ENCODE measurements at regions not wholly inside any gene's neighbourhood (a gene's known extent, or its start where the extent isn't known, plus 50 kb on each side); places are given as distances from the start of the nearest gene placed in this dataset.
"Not testable (repeated sequence)": the region's sequence is repeated elsewhere in the genome, so short reads cannot be mapped to it uniquely, and the experiment has no call there.

DNA sequence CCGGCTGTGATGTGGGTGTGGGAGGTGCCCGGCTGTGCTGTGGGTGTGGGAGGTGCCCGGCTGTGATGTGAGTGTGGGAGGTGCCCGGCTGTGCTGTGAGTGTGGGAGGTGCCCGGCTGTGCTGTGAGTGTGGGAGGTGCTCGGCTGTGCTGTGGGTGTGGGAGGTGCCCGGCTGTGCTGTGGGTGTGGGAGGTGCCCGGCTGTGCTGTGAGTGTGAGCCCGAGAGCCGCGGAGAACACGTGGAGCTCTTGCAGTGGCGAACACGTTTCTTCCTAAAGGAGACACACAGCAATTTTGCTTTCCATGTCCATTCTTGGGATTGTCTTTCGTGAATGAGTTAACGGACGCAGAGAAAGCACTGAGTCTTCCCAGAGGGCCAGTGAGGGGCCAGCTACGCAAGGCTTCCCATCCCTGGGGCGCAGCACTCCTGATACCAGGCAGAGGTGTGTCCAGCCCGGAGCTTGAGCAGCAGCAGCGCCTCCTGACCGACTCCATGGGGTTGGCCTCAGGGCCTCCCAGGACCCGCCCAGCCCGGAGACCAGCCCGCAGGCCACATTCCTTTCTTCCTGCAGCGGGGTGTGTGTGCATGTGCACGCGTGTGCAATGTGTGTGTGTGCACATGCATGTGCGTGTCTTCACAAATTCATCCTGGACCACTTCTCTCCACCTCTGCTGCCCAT is 245.0 kb upstream of the B3GAT1 start:
- no peaks in the 10 kb centered on the region for H3K9me3 ChIP-seq (ENCODE audit: control insufficient read depth, low read depth, low read length)
- no peaks in the 10 kb centered on the region for H3K36me3 ChIP-seq (ENCODE audit: control insufficient read depth, insufficient read depth, low read length)
- H3K27ac ChIP-seq (ENCODE audit: low read length), result no peak overlapping the region
- peaks cover 6% of the 10 kb centered on the region for H3K4me1 ChIP-seq (ENCODE audit: control insufficient read depth, insufficient read depth, low read length)
- no CpG with 5 or more reads among the region's 29 CpGs for WGBS (ENCODE audit: insufficient coverage, low lambda C conversion rate)
- peak; percentile 35 to 51 for DNase-seq
- H3K4me3 ChIP-seq (ENCODE audit: low read length), result no peak overlapping the region
- H3K27me3 ChIP-seq (ENCODE audit: control insufficient read depth, insufficient read depth, low read length), result peaks cover 2% of the 10 kb centered on the region

DNA sequence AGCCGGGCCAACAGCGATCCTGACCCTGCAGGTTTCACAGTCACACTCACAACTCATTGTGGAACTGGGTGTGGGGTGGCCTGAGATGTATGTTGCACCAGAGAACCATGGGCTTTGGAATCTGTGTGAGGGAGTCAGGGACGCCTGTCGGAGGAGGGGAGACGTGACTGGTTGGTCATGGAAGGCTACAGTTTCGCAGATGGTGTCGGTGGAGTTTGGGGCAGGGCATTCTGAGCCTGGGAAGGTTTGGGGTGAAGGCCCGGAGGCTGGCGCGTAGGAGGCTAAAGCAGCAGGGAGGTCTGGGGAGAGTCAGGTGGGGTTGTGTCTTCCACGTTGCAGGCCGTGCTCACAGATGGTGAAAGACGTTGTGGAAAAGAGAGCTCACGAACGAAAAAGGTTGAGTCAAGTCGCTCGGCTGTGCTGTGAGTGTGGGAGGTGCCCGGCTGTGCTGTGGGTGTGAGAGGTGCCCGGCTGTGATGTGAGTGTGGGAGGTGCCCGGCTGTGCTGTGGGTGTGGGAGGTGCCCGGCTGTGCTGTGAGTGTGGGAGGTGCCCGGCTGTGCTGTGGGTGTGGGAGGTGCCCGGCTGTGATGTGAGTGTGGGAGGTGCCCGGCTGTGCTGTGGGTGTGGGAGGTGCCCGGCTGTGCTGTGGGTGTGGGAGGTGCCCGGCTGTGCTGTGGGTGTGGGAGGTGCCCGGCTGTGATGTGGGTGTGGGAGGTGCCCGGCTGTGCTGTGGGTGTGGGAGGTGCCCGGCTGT is 244.2 kb upstream of the B3GAT1 start:
- H3K4me1 ChIP-seq (ENCODE audit: control insufficient read depth, insufficient read depth, low read length); H3K27me3 ChIP-seq (ENCODE audit: control insufficient read depth, insufficient read depth, low read length); H3K27ac ChIP-seq (ENCODE audit: low read length); H3K9me3 ChIP-seq (ENCODE audit: control insufficient read depth, low read depth, low read length); H3K4me3 ChIP-seq (ENCODE audit: low read length); DNase-seq; H3K36me3 ChIP-seq (ENCODE audit: control insufficient read depth, insufficient read depth, low read length): not testable (repeated sequence)
- 100% methylated on average over 2 of the region's 29 CpGs for WGBS (ENCODE audit: insufficient coverage, low lambda C conversion rate)

DNA sequence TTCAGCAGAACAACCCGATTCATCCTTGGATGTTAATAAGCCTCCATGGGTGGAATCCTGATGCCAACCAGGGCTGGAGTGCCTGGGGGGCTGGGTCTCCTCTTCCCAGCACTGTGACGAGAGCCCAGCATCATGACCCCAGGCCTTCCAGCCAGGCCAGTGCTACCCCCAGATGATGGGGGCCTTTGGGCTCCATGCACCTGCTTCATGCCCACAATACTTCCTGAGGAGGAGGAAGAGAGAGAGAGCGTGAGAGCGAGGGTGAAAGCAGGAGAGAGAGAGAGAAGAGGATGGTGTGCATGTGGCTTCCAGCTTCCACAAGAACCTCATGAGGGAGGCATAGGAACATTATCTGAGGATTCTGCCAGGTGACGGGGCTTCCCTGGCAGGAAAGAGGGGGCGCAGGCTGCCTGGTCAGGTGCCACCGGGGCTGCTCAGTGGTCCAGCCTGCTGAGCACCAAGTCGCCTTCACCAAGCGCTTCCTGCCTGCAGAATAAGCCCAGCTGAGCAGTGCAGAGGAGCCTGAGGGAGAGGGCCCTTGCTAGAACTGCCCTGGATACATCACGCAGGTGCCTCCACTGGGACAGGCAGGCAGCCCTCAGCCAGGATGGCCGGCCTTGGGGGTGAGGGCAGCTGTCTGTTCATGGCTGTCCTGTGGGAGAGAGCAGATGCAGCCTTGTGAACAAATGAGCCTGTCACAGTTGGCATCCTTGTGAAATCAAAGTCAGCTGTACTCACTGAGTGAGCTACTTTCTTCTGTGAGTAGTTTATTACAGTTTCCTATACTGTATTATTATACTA is 243.3 kb upstream of the B3GAT1 start:
- Histone ChIP-seq H3K36me3 (ENCODE audit: control insufficient read depth, insufficient read depth, low read length) (no peaks in the 10 kb centered on the region), H3K27ac (ENCODE audit: low read length) (no peak overlapping the region), H3K4me1 (ENCODE audit: control insufficient read depth, insufficient read depth, low read length) (peaks cover 6% of the 10 kb centered on the region), H3K27me3 (ENCODE audit: control insufficient read depth, insufficient read depth, low read length) (peaks cover 2% of the 10 kb centered on the region), H3K9me3 (ENCODE audit: control insufficient read depth, low read depth, low read length) (no peaks in the 10 kb centered on the region), H3K4me3 (ENCODE audit: low read length) (no peak overlapping the region)
- WGBS (ENCODE audit: insufficient coverage, low lambda C conversion rate), result 100% methylated on average over 2 of the region's 11 CpGs
- no peak for DNase-seq

DNA sequence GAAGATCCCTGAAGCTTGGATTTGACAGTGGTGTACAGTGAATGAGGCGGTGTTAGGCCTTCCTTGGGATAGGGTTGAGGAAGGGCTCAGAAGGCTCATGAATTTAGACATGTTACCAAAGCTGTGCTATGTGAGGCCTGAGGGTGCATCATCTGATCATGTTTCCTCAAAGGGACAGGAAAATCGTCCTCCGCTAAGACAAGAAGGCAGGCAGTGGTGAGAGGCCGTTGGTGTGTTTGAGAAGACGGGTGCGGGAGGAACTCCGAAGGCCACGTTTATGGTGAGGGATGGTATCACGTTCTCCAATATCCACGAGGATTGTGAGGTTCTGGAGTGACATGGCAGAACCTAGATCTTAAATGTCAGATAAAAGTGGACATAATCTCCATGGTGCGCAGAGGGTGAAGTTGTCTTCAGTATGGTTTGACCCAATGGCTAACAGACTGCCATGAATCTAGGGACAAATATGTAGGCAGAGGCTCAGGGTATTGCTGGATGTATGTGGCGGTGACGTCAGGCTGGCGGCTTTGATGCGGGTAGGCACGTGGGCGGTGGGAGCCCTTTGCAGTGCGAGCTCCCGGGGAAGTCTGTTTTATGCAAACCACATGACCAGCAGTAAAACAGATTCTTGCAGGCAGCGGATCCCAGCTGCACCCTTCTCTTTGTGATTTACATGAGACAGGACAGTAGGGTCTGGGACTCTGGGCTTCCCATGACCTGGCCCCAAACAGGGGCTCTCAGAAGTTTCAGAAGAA is 242.3 kb upstream of the B3GAT1 start:
- H3K9me3 ChIP-seq (ENCODE audit: control insufficient read depth, low read depth, low read length), result no peaks in the 10 kb centered on the region
- no peak for DNase-seq
- peaks cover 2% of the 10 kb centered on the region for H3K27me3 ChIP-seq (ENCODE audit: control insufficient read depth, insufficient read depth, low read length)
- H3K27ac ChIP-seq (ENCODE audit: low read length), result no peak overlapping the region
- H3K36me3 ChIP-seq (ENCODE audit: control insufficient read depth, insufficient read depth, low read length), result no peaks in the 10 kb centered on the region
- WGBS (ENCODE audit: insufficient coverage, low lambda C conversion rate), result no CpG with 5 or more reads among the region's 20 CpGs
- H3K4me3 ChIP-seq (ENCODE audit: low read length), result no peak overlapping the region
- peaks cover 6% of the 10 kb centered on the region for H3K4me1 ChIP-seq (ENCODE audit: control insufficient read depth, insufficient read depth, low read length)

DNA sequence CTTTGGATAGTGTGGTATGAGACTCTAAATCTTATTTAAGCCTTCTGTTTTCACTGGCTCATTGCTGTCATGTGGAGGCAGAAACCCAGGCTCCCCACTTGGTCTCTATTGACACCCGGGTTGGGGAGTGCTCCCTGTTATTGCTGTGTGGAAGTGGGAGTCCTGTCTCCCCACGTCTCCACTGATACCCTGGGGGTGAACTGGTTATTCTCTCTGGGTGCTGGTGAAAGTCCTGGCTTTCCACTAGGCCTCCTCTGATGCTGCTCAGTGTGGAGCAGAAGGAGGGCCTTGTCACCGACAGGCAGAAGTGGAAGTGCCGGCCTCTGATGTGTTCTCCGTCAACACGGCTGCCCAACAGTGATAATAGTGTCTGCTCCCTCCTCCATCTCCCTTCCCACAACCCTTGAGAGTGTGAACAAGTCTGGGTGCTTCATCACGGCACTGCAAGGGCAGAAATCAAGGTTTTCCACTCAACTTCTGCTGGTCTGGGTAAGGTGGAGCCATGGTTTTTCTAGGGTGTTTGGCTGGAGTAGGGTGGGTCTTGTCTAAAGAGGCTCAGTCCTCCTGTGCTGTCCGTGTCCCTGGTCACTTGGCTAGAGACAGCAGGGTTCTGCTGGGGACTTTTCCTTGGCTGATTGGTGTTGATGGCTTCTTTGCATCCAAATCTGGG is 240.7 kb upstream of the B3GAT1 start:
- peaks cover 5% of the 10 kb centered on the region for H3K4me1 ChIP-seq (ENCODE audit: control insufficient read depth, insufficient read depth, low read length)
- peaks cover 5% of the 10 kb centered on the region for H3K27me3 ChIP-seq (ENCODE audit: control insufficient read depth, insufficient read depth, low read length)
- WGBS (ENCODE audit: insufficient coverage, low lambda C conversion rate), result no CpG with 5 or more reads among the region's 8 CpGs
- no peak for DNase-seq
- no peaks in the 10 kb centered on the region for H3K9me3 ChIP-seq (ENCODE audit: control insufficient read depth, low read depth, low read length)
- no peak overlapping the region for H3K27ac ChIP-seq (ENCODE audit: low read length)
- H3K4me3 ChIP-seq (ENCODE audit: low read length), result no peak overlapping the region
- H3K36me3 ChIP-seq (ENCODE audit: control insufficient read depth, insufficient read depth, low read length), result no peaks in the 10 kb centered on the region

DNA sequence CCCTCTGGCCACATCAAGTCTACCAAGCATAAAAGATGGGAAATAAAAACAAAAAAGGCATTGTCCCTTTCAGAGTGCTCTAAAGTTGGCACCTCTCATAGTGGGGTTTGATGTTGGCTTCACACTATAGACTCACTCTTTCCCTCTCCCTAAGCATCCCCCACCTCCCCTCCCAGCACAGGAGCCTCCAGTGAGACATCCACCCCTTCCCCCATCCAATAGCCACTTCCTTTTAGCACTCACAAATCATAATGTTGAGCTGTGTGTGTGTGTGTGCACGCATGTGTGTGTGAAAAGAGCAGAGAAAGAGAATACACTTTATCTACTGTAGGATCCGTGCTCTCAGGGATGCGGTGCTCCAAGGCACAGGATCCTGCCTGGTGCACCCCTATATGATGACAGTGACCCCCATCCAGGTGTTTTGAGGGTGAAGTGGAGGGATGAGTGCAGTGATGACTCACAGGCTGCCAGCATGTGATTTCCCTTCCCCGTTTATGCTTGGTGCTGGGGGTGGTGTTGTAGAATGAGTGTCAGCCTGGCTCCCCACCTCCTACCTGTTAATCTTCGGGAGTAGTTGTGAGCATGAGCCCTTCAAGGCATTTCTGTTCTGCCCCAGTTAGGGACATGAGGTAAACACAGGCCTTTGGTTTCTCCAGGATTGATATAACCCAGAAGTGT is 235.2 kb upstream of the B3GAT1 start:
- peaks cover 10% of the 10 kb centered on the region for H3K4me1 ChIP-seq (ENCODE audit: control insufficient read depth, insufficient read depth, low read length)
- DNase-seq, result no peak
- peaks cover 8% of the 10 kb centered on the region for H3K27me3 ChIP-seq (ENCODE audit: control insufficient read depth, insufficient read depth, low read length)
- H3K27ac ChIP-seq (ENCODE audit: low read length), result no peak overlapping the region
- no CpG with 5 or more reads among the region's 5 CpGs for WGBS (ENCODE audit: insufficient coverage, low lambda C conversion rate)
- H3K4me3 ChIP-seq (ENCODE audit: low read length), result no peak overlapping the region
- H3K9me3 ChIP-seq (ENCODE audit: control insufficient read depth, low read depth, low read length), result no peaks in the 10 kb centered on the region
- no peaks in the 10 kb centered on the region for H3K36me3 ChIP-seq (ENCODE audit: control insufficient read depth, insufficient read depth, low read length)

DNA sequence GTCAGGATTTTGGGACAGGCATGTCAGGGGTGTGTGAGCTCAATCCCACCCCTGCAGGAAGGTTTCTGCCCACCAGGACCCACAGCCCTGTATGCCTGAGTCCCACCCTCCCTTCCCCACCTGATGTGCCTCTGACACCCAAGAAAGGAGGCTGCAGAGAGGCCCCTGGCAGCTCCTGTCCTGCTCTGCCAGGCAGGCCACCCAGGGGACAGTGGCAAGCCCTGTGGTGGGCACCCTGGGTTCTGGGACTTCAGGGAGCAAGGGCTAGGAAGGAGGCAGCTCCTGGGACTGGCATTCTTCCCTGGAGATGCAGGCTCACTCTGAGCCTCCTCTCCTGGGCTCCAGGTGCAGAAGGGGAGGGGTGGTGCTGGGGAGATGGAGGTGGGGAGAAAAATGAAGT is 234.5 kb upstream of the B3GAT1 start:
- Histone ChIP-seq H3K36me3 (ENCODE audit: control insufficient read depth, insufficient read depth, low read length) (no peaks in the 10 kb centered on the region), H3K27ac (ENCODE audit: low read length) (no peak overlapping the region), H3K9me3 (ENCODE audit: control insufficient read depth, low read depth, low read length) (no peaks in the 10 kb centered on the region), H3K4me1 (ENCODE audit: control insufficient read depth, insufficient read depth, low read length) (peaks cover 16% of the 10 kb centered on the region), H3K27me3 (ENCODE audit: control insufficient read depth, insufficient read depth, low read length) (peaks cover 8% of the 10 kb centered on the region), H3K4me3 (ENCODE audit: low read length) (no peak overlapping the region)
- no peak for DNase-seq

DNA sequence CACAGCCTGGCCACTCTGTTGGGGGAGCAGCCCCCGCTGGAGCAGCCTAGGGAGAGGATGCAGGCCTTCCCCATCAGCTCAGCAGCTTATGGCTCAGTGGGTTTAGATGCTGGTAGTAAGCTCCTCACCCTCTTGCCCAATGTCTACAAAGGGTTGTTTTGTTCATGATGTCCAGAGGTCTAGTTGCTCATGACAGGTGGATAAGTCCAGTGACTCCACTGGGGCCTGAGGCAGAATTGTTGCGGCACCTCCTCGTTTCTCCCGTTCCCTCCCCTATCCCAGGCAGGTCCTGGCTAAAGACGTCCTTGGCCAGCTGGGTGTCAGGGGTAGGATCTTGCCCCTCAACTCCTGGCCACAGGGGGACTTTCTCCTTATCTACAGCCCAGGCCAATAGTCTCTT is 233.5 kb upstream of the B3GAT1 start:
- H3K4me1 ChIP-seq (ENCODE audit: control insufficient read depth, insufficient read depth, low read length), result peaks cover 22% of the 10 kb centered on the region
- H3K27me3 ChIP-seq (ENCODE audit: control insufficient read depth, insufficient read depth, low read length), result peaks cover 8% of the 10 kb centered on the region
- H3K36me3 ChIP-seq (ENCODE audit: control insufficient read depth, insufficient read depth, low read length), result no peaks in the 10 kb centered on the region
- no peak for DNase-seq
- no peak overlapping the region for H3K4me3 ChIP-seq (ENCODE audit: low read length)
- WGBS (ENCODE audit: insufficient coverage, low lambda C conversion rate), result no CpG with 5 or more reads among the region's 5 CpGs
- H3K9me3 ChIP-seq (ENCODE audit: control insufficient read depth, low read depth, low read length), result no peaks in the 10 kb centered on the region
- H3K27ac ChIP-seq (ENCODE audit: low read length), result no peak overlapping the region

DNA sequence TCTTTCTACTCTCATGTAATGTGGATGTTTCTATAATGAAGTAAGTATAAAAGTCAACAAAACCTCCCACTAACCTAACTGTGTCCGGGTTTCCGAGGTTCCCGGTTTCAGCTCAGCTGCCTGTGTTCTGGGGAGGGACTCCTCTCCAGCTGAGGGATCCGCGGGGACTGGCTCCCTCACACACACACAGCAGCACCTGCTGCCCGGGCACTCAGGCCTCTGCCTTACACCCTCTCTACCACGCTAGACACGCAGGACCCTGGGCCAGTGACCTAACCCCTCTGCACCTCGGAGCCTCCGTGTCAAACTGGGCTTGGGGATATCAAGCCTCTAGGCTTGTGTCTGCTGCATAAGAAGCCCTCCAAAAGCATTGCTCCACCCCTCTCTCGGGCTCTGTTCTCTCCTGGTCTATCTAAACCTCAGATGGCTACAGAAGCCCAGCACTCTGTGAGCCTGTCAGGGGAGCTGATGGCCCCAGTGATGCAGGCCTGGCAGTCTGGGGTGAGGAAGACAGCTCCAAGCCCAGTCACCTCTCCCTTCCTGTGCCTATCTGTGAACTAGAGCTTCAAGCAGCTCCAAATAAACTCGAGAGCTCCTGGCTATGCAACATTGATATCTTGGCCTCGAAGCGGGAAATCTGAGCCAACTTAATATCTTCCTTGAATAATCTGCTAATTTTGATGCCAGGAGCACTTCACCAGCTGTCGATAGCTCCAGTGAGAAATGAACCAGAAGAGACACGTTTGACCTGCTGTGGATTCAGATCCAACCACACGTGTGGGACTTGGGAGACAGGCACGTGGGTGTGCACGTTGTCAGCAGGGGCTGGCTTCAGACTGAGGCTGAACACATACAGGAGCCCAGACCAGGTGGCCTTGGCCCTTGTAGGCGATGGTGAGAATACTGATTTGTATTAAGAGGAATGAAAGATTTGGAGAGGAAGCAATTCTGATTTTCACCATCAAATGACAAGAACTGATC is 232.7 kb upstream of the B3GAT1 start:
- H3K4me1 ChIP-seq (ENCODE audit: control insufficient read depth, insufficient read depth, low read length), result peaks cover 27% of the 10 kb centered on the region
- H3K36me3 ChIP-seq (ENCODE audit: control insufficient read depth, insufficient read depth, low read length), result no peaks in the 10 kb centered on the region
- H3K4me3 ChIP-seq (ENCODE audit: low read length), result no peak overlapping the region
- no peak for DNase-seq
- peaks cover 8% of the 10 kb centered on the region for H3K27me3 ChIP-seq (ENCODE audit: control insufficient read depth, insufficient read depth, low read length)
- H3K9me3 ChIP-seq (ENCODE audit: control insufficient read depth, low read depth, low read length), result no peaks in the 10 kb centered on the region
- H3K27ac ChIP-seq (ENCODE audit: low read length), result no peak overlapping the region
- WGBS (ENCODE audit: insufficient coverage, low lambda C conversion rate), result no CpG with 5 or more reads among the region's 20 CpGs

Measured in large intestine (tissue), 3 donors.